ENCODE measurements at regions not wholly inside any gene's neighbourhood (a gene's known extent, or its start where the extent isn't known, plus 50 kb on each side); places are given as distances from the start of the nearest gene placed in this dataset.
A peak's percentile ranks its signal among the peaks of the same experiment; 100 is the strongest.

GRCh38 chrX:125132274-125132673 is 187.4 kb upstream of the TEX13C start:
- no peak for TF ChIP-seq TAF1 (IDR thresholded peaks at IDR 0.05; ENCODE audit: low read depth, low read length)
- no peak for TF ChIP-seq ATF3 (IDR thresholded peaks at IDR 0.05; ENCODE audit: insufficient read depth, low read depth, low read length)
- peak in 1 of 3 experiments; percentile 55; a peak in 2 of 4 replicates for TF ChIP-seq CTCF (IDR thresholded peaks at IDR 0.05; ENCODE audit: control extremely low read depth in 1 of 3, insufficient read depth in 1 of 3, low read depth in 1 of 3, low read length in 3 of 3)
- TF ChIP-seq MAX (IDR thresholded peaks at IDR 0.05): no peak
- TF ChIP-seq USF2 (IDR thresholded peaks at IDR 0.05; ENCODE audit: low read length): no peak
- no peak for TF ChIP-seq EZH2 (IDR thresholded peaks at IDR 0.05; ENCODE audit: low read depth, low read length, severe bottlenecking)
- no peak for TF ChIP-seq ASH2L (IDR thresholded peaks at IDR 0.05; ENCODE audit: low read length)
- peak; percentile 66 to 69 for TF ChIP-seq RAD21 (IDR thresholded peaks at IDR 0.05 in 1 of 2, conservative IDR thresholded peaks at IDR 0.05 in 1 of 2; ENCODE audit: low read depth in 2 of 2, low read length in 2 of 2)
- TF ChIP-seq SIN3A (conservative IDR thresholded peaks at IDR 0.05 in 1 of 2, IDR thresholded peaks at IDR 0.05 in 1 of 2; ENCODE audit: low read depth in 1 of 2, low read length in 2 of 2): no peak
- TF ChIP-seq KDM5A (IDR thresholded peaks at IDR 0.05; ENCODE audit: low read length): no peak
- no peak for TF ChIP-seq SP4 (IDR thresholded peaks at IDR 0.05; ENCODE audit: low read length)

All from H1 (cell line).